SK-N-SH treated with all-trans-retinoic acid at 6 μM for 48 hours (cell line): ENCODE measurements at regions not wholly inside any gene's neighbourhood (a gene's known extent, or its start where the extent isn't known, plus 50 kb on each side); places are given as distances from the start of the nearest gene placed in this dataset.

Experiments
- ATAC-seq: fragments of 200-7000 bp; cut with Tn5 transposase; 3 replicates; pipeline ENCODE4 v1.9.1; 2020; ENCODE audit warnings: mild to moderate bottlenecking, moderate library complexity
- ARNTL ChIP-seq: fragments of 450-650 bp; formaldehyde crosslinking; IDR thresholded peaks from 2 replicates; pipeline ENCODE4 v1.5.0; 2020; ENCODE audit warnings: low read depth, mild to moderate bottlenecking, moderate library complexity, borderline replicate concordance
- BACH2 ChIP-seq: fragments of 250-450 bp; sonication (Bioruptor Pico); IDR thresholded peaks from 2 replicates; pipeline ENCODE4 v1.9.0; 2021; ENCODE audit warnings: mild to moderate bottlenecking, borderline replicate concordance
- CREB5 ChIP-seq: fragments of 250-450 bp; sonication (Bioruptor Pico); IDR thresholded peaks from 2 replicates; pipeline ENCODE4 v1.5.1; 2020; ENCODE audit warnings: low read depth, mild to moderate bottlenecking, moderate library complexity
- CSDC2 ChIP-seq: fragments of 250-450 bp; sonication (Bioruptor Pico); IDR thresholded peaks from 2 replicates; pipeline ENCODE4 v1.5.0; 2020; ENCODE audit warnings: mild to moderate bottlenecking, moderate library complexity
- ESRRG ChIP-seq: fragments of 250-450 bp; sonication (Bioruptor Pico); IDR thresholded peaks from 2 replicates; pipeline ENCODE4 v1.6.1; 2021; ENCODE audit warnings: mild to moderate bottlenecking
- GLIS3 ChIP-seq: fragments of 250-450 bp; sonication (Bioruptor Pico); IDR thresholded peaks from 2 replicates; pipeline ENCODE4 v1.5.0; 2020; ENCODE audit warnings: mild to moderate bottlenecking, moderate library complexity
- ISL1 ChIP-seq: fragments of 250-450 bp; sonication (Bioruptor Pico); IDR thresholded peaks from 2 replicates; pipeline ENCODE4 v2.1.2; 2022; ENCODE audit warnings: mild to moderate bottlenecking, moderate library complexity
- OSR1 ChIP-seq: fragments of 250-450 bp; sonication (Bioruptor Pico); IDR thresholded peaks from 2 replicates; pipeline ENCODE4 v1.8.0; 2022; ENCODE audit warnings: moderate library complexity, mild to moderate bottlenecking, inconsistent platforms
- PPARA ChIP-seq: fragments of 250-450 bp; sonication (Bioruptor Pico); IDR thresholded peaks from 2 replicates; pipeline ENCODE4 v1.5.0; 2020; ENCODE audit warnings: mild to moderate bottlenecking, borderline replicate concordance
- RARB ChIP-seq: fragments of 250-450 bp; sonication (Bioruptor Pico); IDR thresholded peaks from 2 replicates; pipeline ENCODE4 v1.8.0; 2021; ENCODE audit warnings: mild to moderate bottlenecking, moderate library complexity
- TCF4 ChIP-seq: fragments of 250-450 bp; sonication (Bioruptor Pico); IDR thresholded peaks from 2 replicates; pipeline ENCODE4 v1.8.0; 2021; ENCODE audit warnings: mild to moderate bottlenecking, moderate library complexity, borderline replicate concordance
- TOX ChIP-seq: fragments of 250-450 bp; sonication (Bioruptor Pico); IDR thresholded peaks from 2 replicates; pipeline ENCODE4 v1.8.0; 2021; ENCODE audit warnings: mild to moderate bottlenecking, moderate library complexity, borderline replicate concordance
- TSHZ2 ChIP-seq: fragments of 250-450 bp; sonication (Bioruptor Pico); IDR thresholded peaks from 2 replicates; pipeline ENCODE4 v1.5.0; 2020; ENCODE audit warnings: mild to moderate bottlenecking, moderate library complexity
- ZC3H10 ChIP-seq: fragments of 250-450 bp; sonication (Bioruptor Pico); IDR thresholded peaks from 2 replicates; pipeline ENCODE4 v1.5.1; 2021; ENCODE audit warnings: mild to moderate bottlenecking, moderate library complexity
- ZFP3 ChIP-seq: fragments of 250-450 bp; sonication (Bioruptor Pico); IDR thresholded peaks from 2 replicates; pipeline ENCODE4 v1.5.0; 2020; ENCODE audit warnings: mild to moderate bottlenecking, moderate library complexity
- ZFP30 ChIP-seq: fragments of 450-650 bp; formaldehyde crosslinking; IDR thresholded peaks from 2 replicates; pipeline ENCODE4 v1.5.0; 2022; ENCODE audit warnings: mild to moderate bottlenecking, moderate library complexity
- ZNF565 ChIP-seq: fragments of 450-650 bp; formaldehyde crosslinking; conservative IDR thresholded peaks from 2 replicates; pipeline ENCODE4 v1.5.0; 2020; ENCODE audit warnings: low read depth, mild to moderate bottlenecking, moderate library complexity
- ZNF70 ChIP-seq: fragments of 450-650 bp; formaldehyde crosslinking; IDR thresholded peaks from 2 replicates; pipeline ENCODE4 v1.5.0; 2020; ENCODE audit warnings: mild to moderate bottlenecking, moderate library complexity
- ZNF8 ChIP-seq: fragments of 450-650 bp; formaldehyde crosslinking; IDR thresholded peaks from 2 replicates; pipeline ENCODE4 v1.5.0; 2020; ENCODE audit warnings: mild to moderate bottlenecking, moderate library complexity
- TF ChIP-seq, protein P1 (sequence below): fragments of 250-450 bp; sonication (Bioruptor Pico); IDR thresholded peaks from 2 replicates; pipeline ENCODE4 v1.8.0; 2021; ENCODE audit warnings: low read depth, mild to moderate bottlenecking, moderate library complexity, borderline replicate concordance
- TF ChIP-seq, protein P2 (sequence below): fragments of 250-450 bp; sonication (Bioruptor Pico); IDR thresholded peaks from 2 replicates; pipeline ENCODE4 v1.5.1; 2021; ENCODE audit warnings: mild to moderate bottlenecking, moderate library complexity
- TF ChIP-seq, protein P3 (sequence below): fragments of 250-450 bp; sonication (Bioruptor Pico); IDR thresholded peaks from 2 replicates; pipeline ENCODE4 v1.8.0; 2020; ENCODE audit warnings: mild to moderate bottlenecking, moderate library complexity, borderline replicate concordance

DNA sequence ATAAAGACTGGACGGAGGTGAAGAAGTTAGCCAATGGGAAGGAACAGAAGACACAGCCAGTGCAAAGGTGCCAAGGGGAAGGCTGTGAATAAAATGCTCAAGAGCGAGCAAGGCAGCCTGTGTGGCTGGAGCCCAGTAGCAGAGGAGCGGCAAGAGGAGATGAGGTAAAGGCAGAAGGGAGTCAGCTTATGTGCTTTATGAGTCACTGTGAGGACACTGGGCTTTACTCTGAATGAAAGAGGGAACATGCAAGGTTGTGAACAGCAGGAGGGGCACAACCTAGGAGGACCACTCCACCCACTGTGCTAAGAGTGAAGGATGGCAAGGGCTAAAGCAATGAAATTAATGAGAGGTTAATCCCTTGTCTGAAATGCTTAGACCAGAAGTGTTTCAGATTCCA is 129.0 kb upstream of the ODAD2 start:
- ATAC-seq, result no peak
- no peak for TF ChIP-seq TOX
- no peak for TF ChIP-seq ISL1
- TF ChIP-seq GLIS3 (CRISPR knock-in tag), result no peak
- TF ChIP-seq ZNF8, result no peak
- no peak for TF ChIP-seq TSHZ2 (CRISPR knock-in tag)
- TF ChIP-seq, protein P1, sequence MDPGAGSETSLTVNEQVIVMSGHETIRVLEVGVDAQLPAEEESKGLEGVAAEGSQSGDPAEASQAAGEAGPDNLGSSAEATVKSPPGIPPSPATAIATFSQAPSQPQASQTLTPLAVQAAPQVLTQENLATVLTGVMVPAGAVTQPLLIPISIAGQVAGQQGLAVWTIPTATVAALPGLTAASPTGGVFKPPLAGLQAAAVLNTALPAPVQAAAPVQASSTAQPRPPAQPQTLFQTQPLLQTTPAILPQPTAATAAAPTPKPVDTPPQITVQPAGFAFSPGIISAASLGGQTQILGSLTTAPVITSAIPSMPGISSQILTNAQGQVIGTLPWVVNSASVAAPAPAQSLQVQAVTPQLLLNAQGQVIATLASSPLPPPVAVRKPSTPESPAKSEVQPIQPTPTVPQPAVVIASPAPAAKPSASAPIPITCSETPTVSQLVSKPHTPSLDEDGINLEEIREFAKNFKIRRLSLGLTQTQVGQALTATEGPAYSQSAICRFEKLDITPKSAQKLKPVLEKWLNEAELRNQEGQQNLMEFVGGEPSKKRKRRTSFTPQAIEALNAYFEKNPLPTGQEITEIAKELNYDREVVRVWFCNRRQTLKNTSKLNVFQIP (CRISPR knock-in tag), result no peak
- TF ChIP-seq ZC3H10 (CRISPR knock-in tag), result no peak
- no peak for TF ChIP-seq ZNF70 (CRISPR knock-in tag)
- TF ChIP-seq TCF4 (CRISPR knock-in tag), result no peak
- TF ChIP-seq ESRRG (CRISPR knock-in tag), result no peak
- no peak for TF ChIP-seq RARB (CRISPR knock-in tag)
- TF ChIP-seq CSDC2 (CRISPR knock-in tag), result no peak
- TF ChIP-seq, protein P2, sequence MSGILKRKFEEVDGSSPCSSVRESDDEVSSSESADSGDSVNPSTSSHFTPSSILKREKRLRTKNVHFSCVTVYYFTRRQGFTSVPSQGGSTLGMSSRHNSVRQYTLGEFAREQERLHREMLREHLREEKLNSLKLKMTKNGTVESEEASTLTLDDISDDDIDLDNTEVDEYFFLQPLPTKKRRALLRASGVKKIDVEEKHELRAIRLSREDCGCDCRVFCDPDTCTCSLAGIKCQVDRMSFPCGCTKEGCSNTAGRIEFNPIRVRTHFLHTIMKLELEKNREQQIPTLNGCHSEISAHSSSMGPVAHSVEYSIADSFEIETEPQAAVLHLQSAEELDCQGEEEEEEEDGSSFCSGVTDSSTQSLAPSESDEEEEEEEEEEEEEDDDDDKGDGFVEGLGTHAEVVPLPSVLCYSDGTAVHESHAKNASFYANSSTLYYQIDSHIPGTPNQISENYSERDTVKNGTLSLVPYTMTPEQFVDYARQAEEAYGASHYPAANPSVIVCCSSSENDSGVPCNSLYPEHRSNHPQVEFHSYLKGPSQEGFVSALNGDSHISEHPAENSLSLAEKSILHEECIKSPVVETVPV, result no peak
- no peak for TF ChIP-seq CREB5 (CRISPR knock-in tag)
- no peak for TF ChIP-seq BACH2 (CRISPR knock-in tag)
- no peak for TF ChIP-seq ARNTL (CRISPR knock-in tag)
- no peak for TF ChIP-seq OSR1 (CRISPR knock-in tag)
- TF ChIP-seq, all 23 proteins: peak for 0

GRCh38 chr10:28125701-28126100 is 126.8 kb upstream of the ODAD2 start:
- TF ChIP-seq RARB (CRISPR knock-in tag) (no peak), TOX (no peak)
- TF ChIP-seq, protein P3, sequence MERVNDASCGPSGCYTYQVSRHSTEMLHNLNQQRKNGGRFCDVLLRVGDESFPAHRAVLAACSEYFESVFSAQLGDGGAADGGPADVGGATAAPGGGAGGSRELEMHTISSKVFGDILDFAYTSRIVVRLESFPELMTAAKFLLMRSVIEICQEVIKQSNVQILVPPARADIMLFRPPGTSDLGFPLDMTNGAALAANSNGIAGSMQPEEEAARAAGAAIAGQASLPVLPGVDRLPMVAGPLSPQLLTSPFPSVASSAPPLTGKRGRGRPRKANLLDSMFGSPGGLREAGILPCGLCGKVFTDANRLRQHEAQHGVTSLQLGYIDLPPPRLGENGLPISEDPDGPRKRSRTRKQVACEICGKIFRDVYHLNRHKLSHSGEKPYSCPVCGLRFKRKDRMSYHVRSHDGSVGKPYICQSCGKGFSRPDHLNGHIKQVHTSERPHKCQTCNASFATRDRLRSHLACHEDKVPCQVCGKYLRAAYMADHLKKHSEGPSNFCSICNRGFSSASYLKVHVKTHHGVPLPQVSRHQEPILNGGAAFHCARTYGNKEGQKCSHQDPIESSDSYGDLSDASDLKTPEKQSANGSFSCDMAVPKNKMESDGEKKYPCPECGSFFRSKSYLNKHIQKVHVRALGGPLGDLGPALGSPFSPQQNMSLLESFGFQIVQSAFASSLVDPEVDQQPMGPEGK (CRISPR knock-in tag), result no peak
- no peak for ATAC-seq

- TF ChIP-seq ARNTL (CRISPR knock-in tag), result no peak
- TF ChIP-seq, protein P2, result no peak
- no peak for TF ChIP-seq TCF4 (CRISPR knock-in tag)
- TF ChIP-seq, protein P1 (CRISPR knock-in tag), result no peak
- no peak for TF ChIP-seq RARB (CRISPR knock-in tag)
- no peak for TF ChIP-seq ZNF8
- TF ChIP-seq ZNF70 (CRISPR knock-in tag), result no peak
- no peak for TF ChIP-seq CREB5 (CRISPR knock-in tag)
- TF ChIP-seq TOX, result no peak
- no peak for TF ChIP-seq ZFP3 (CRISPR knock-in tag)
- TF ChIP-seq GLIS3 (CRISPR knock-in tag), result no peak
- TF ChIP-seq ZNF565, result no peak
- TF ChIP-seq ZFP30 (CRISPR knock-in tag), result no peak
- TF ChIP-seq ESRRG (CRISPR knock-in tag), result no peak
- no peak for TF ChIP-seq BACH2 (CRISPR knock-in tag)
- no peak for TF ChIP-seq OSR1 (CRISPR knock-in tag)
- TF ChIP-seq PPARA (CRISPR knock-in tag), result no peak
- TF ChIP-seq ISL1, result no peak
- no peak for ATAC-seq
Observed at GRCh38 chr10:28120795-28121194, 121.9 kb upstream of the ODAD2 start.
